ENCODE measurements at regions not wholly inside any gene's neighbourhood (a gene's known extent, or its start where the extent isn't known, plus 50 kb on each side); places are given as distances from the start of the nearest gene placed in this dataset.

DNA sequence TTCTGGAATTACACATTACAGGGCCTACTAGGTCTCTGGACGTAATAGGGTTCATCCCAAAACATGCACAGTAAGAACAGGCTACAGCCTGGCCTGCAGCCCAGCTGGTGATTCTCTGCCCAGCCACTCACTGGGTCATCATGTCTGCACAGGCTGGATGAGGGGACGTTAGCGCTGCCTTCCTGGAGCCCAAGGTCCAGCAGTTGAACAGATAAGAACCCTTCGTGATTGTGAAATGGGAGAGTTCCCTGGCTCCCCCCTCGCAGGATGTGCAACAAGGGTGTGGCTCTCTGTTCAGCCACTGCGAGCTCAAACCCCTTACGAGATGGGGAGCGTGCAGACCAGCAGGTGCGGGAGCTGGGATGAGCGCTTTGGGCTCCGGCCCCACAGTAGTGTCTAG is 200.0 kb upstream of the CDH5 start:
- no peaks in the 10 kb centered on the region for H3K4me1 ChIP-seq (ENCODE audit: insufficient read depth, low read length)
- FAIRE-seq (no peak), ATAC-seq (peak; percentile 55), DNase-seq (ENCODE audit: low spot score) (peak; percentile 18)
- H3K4me3 ChIP-seq (replicated peaks in 1 of 3; ENCODE audit: insufficient read depth in 1 of 3, low read depth in 2 of 3, low read length in 3 of 3), result no peak overlapping the region
- peaks cover 3 to 19% of the 10 kb centered on the region in 2 experiments; a peak in 3 of 5 replicates for H3K27me3 ChIP-seq (ENCODE audit: control insufficient read depth in 1 of 2, insufficient read depth in 2 of 2, low read length in 2 of 2)
- in situ Hi-C loops (cut with HindIII; ENCODE audit: extremely low pct_ligation_motif_present, low pct_unique_long_range_greater_than_20kb) (no loop called here), intact Hi-C loops (cut with micrococcal nuclease; ENCODE audit: unreplicated experiment) (no loop called here)
- no peak overlapping the region for H3K27ac ChIP-seq (ENCODE audit: extremely low read length, insufficient read depth, low read length)
- H3K9ac ChIP-seq (ENCODE audit: insufficient read depth, low read depth, low read length), result no peak overlapping the region
- ChIA-PET POLR2A (no interaction called here), CTCF (ENCODE audit: low intra/inter-chr PET ratio, low total read pairs) (no interaction called here)
- H3K36me3 ChIP-seq (replicated peaks in 1 of 2; ENCODE audit: control insufficient read depth in 1 of 2, insufficient read depth in 2 of 2, low read length in 2 of 2), result no peaks in the 10 kb centered on the region
- no peaks in the 10 kb centered on the region for H3K9me3 ChIP-seq (ENCODE audit: low read length)
- no peaks in the 10 kb centered on the region for H3K79me2 ChIP-seq (ENCODE audit: insufficient read depth, low read length)
- H4K20me1 ChIP-seq (ENCODE audit: insufficient read depth, low read length), result no peaks in the 10 kb centered on the region
- BruUV-seq (replicated peaks), result no TSS peak
- no peak overlapping the region for H2AFZ ChIP-seq (ENCODE audit: low read length)
- H3K4me2 ChIP-seq (ENCODE audit: low read depth, low read length), result no peak overlapping the region
- WGBS (ENCODE audit: low lambda C conversion rate), result 0% methylated on average over 3 of the region's 11 CpGs
- TF ChIP-seq CEBPG (CRISPR knock-in tag; IDR thresholded peaks at IDR 0.05) (peak; percentile 19; the same call in 1 of the 2 replicates), ATF2 (CRISPR knock-in tag; IDR thresholded peaks at IDR 0.05) (no peak), ZFP1 (CRISPR knock-in tag; IDR thresholded peaks at IDR 0.05) (no peak), ZNF232 (CRISPR knock-in tag; IDR thresholded peaks at IDR 0.05; ENCODE audit: borderline replicate concordance) (no peak), ZSCAN9 (CRISPR knock-in tag; IDR thresholded peaks at IDR 0.05; ENCODE audit: borderline replicate concordance) (peak; percentile 98), HBP1 (CRISPR knock-in tag; IDR thresholded peaks at IDR 0.05; ENCODE audit: low read depth) (no peak), ZNF891 (CRISPR knock-in tag; IDR thresholded peaks at IDR 0.05) (no peak), ZBED4 (CRISPR knock-in tag; IDR thresholded peaks at IDR 0.05; ENCODE audit: borderline replicate concordance) (no peak), HNRNPLL (IDR thresholded peaks at IDR 0.05; ENCODE audit: low read depth, low read length, poor library complexity, severe bottlenecking) (no peak), CEBPB (IDR thresholded peaks at IDR 0.05; ENCODE audit: borderline replicate concordance, low read depth, low read length) (peak; percentile 44; the same call in 1 of the 2 replicates), ZBTB7B (CRISPR knock-in tag; IDR thresholded peaks at IDR 0.05) (no peak), HNF4A (CRISPR knock-in tag; IDR thresholded peaks at IDR 0.05) (peak; percentile 41; the same call in 1 of the 2 replicates), ZNF746 (CRISPR knock-in tag; IDR thresholded peaks at IDR 0.05) (no peak)
- TF ChIP-seq, protein P1, sequence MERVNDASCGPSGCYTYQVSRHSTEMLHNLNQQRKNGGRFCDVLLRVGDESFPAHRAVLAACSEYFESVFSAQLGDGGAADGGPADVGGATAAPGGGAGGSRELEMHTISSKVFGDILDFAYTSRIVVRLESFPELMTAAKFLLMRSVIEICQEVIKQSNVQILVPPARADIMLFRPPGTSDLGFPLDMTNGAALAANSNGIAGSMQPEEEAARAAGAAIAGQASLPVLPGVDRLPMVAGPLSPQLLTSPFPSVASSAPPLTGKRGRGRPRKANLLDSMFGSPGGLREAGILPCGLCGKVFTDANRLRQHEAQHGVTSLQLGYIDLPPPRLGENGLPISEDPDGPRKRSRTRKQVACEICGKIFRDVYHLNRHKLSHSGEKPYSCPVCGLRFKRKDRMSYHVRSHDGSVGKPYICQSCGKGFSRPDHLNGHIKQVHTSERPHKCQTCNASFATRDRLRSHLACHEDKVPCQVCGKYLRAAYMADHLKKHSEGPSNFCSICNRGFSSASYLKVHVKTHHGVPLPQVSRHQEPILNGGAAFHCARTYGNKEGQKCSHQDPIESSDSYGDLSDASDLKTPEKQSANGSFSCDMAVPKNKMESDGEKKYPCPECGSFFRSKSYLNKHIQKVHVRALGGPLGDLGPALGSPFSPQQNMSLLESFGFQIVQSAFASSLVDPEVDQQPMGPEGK (CRISPR knock-in tag; IDR thresholded peaks at IDR 0.05), result 0 out of 2 replicates have a peak, but pooled peaks have one; percentile 45
- TF ChIP-seq, protein P2, sequence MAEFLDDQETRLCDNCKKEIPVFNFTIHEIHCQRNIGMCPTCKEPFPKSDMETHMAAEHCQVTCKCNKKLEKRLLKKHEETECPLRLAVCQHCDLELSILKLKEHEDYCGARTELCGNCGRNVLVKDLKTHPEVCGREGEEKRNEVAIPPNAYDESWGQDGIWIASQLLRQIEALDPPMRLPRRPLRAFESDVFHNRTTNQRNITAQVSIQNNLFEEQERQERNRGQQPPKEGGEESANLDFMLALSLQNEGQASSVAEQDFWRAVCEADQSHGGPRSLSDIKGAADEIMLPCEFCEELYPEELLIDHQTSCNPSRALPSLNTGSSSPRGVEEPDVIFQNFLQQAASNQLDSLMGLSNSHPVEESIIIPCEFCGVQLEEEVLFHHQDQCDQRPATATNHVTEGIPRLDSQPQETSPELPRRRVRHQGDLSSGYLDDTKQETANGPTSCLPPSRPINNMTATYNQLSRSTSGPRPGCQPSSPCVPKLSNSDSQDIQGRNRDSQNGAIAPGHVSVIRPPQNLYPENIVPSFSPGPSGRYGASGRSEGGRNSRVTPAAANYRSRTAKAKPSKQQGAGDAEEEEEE (CRISPR knock-in tag; IDR thresholded peaks at IDR 0.05; ENCODE audit: borderline replicate concordance), result no peak
